Esophagus muscularis mucosa (tissue), 4 donors: ENCODE measurements at regions not wholly inside any gene's neighbourhood (a gene's known extent, or its start where the extent isn't known, plus 50 kb on each side); places are given as distances from the start of the nearest gene placed in this dataset.
"Not testable (repeated sequence)": the region's sequence is repeated elsewhere in the genome, so short reads cannot be mapped to it uniquely, and the experiment has no call there.

ENCODE experiments used
- EP300 ChIP-seq: sonication (generic); formaldehyde crosslinking; IDR thresholded peaks from one replicate; pipeline ENCODE4 v1.6.1; 2017; ENCODE audit warnings: antibody characterized with exemption
- POLR2A ChIP-seq: fragments of 450-650 bp; IDR thresholded peaks from one replicate; pipeline ENCODE4 v1.6.1; 2017; ENCODE audit warnings: antibody characterized with exemption, moderate library complexity, mild to moderate bottlenecking, low read depth
- TF ChIP-seq, protein P1 (sequence below), 3 experiments: fragments of 200-600 bp in 2 of 3; fragments of 450-650 bp in 1 of 3; sonication (generic) in 2 of 3; IDR thresholded peaks; one replicate each; pipeline ENCODE4 v1.5.1; 2017 to 2019; ENCODE audit warnings: antibody characterized with exemption in 3 of 3, mild to moderate bottlenecking in 2 of 3, moderate library complexity in 1 of 3

DNA sequence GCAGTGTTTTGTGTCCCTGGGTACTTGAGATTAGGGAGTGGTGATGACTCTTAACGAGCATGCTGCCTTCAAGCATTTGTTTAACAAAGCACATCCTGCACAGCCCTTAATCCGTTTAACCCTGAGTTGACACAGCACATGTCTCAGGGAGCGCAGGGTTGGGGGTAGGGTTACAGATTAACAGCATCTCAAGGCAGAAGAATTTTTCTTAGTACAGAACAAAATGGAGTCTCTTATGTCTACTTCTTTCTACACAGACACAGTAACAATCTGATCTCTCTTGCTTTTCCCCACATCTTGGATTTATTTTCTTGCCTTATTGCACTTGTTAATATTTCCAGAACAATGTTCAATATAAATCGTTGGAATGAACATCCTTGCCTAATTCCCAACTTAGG is 187.9 kb upstream of the F9 start:
- not testable (repeated sequence) for TF ChIP-seq EP300, POLR2A
- TF ChIP-seq, protein P1, sequence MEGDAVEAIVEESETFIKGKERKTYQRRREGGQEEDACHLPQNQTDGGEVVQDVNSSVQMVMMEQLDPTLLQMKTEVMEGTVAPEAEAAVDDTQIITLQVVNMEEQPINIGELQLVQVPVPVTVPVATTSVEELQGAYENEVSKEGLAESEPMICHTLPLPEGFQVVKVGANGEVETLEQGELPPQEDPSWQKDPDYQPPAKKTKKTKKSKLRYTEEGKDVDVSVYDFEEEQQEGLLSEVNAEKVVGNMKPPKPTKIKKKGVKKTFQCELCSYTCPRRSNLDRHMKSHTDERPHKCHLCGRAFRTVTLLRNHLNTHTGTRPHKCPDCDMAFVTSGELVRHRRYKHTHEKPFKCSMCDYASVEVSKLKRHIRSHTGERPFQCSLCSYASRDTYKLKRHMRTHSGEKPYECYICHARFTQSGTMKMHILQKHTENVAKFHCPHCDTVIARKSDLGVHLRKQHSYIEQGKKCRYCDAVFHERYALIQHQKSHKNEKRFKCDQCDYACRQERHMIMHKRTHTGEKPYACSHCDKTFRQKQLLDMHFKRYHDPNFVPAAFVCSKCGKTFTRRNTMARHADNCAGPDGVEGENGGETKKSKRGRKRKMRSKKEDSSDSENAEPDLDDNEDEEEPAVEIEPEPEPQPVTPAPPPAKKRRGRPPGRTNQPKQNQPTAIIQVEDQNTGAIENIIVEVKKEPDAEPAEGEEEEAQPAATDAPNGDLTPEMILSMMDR (IDR thresholded peaks at IDR 0.05): not testable (repeated sequence)
